Liver (tissue), 7 donors: ENCODE measurements at regions not wholly inside any gene's neighbourhood (a gene's known extent, or its start where the extent isn't known, plus 50 kb on each side); places are given as distances from the start of the nearest gene placed in this dataset.
A peak's percentile ranks its signal among the peaks of the same experiment; 100 is the strongest.

Source experiments
- DNase-seq: peaks from one replicate; pipeline ENCODE4 v3.0.0-alpha.2; 2017; ENCODE audit warnings: low spot score
- H3K27ac ChIP-seq, 2 donors: one replicate each; pipeline ENCODE4 v1.7.0; 2013; ENCODE audit warnings: inconsistent platforms in 2 of 2, low read length in 2 of 2, control low read depth in 1 of 2, low read depth in 1 of 2, mild to moderate bottlenecking in 1 of 2
- H3K27me3 ChIP-seq, 4 donors: one replicate each; pipeline versions ENCODE4 v1.6.1 to v1.7.0; 2013; ENCODE audit warnings: low read length in 3 of 4, inconsistent platforms in 1 of 4, mild to moderate bottlenecking in 1 of 4, moderate library complexity in 1 of 4; ENCODE audit not compliant: control insufficient read depth in 4 of 4, insufficient read depth in 4 of 4
- H3K36me3 ChIP-seq, 4 donors: one replicate each; pipeline versions ENCODE4 v1.6.1 to v1.7.0; 2013; ENCODE audit warnings: low read length in 3 of 4, mild to moderate bottlenecking in 3 of 4, low read depth in 1 of 4, moderate library complexity in 1 of 4; ENCODE audit not compliant: control insufficient read depth in 4 of 4, insufficient read depth in 3 of 4
- H3K4me1 ChIP-seq, 4 donors: one replicate each; pipeline versions ENCODE4 v1.6.1 to v1.7.0; 2013; ENCODE audit warnings: low read length in 3 of 4, mild to moderate bottlenecking in 3 of 4, moderate library complexity in 1 of 4; ENCODE audit not compliant: control insufficient read depth in 4 of 4, insufficient read depth in 4 of 4
- H3K4me3 ChIP-seq, 3 donors: one replicate each; pipeline versions ENCODE4 v1.6.1 to v1.7.0; 2013; ENCODE audit warnings: low read length in 3 of 3, control low read depth in 1 of 3, low read depth in 1 of 3, mild to moderate bottlenecking in 1 of 3
- H3K9ac ChIP-seq, 2 donors: one replicate each; pipeline ENCODE4 v1.7.0; 2013; ENCODE audit warnings: low read length in 2 of 2, mild to moderate bottlenecking in 2 of 2, moderate library complexity in 2 of 2, control low read depth in 1 of 2, low read depth in 1 of 2
- H3K9me3 ChIP-seq, 4 donors: one replicate each; pipeline versions ENCODE4 v1.6.1 to v1.7.0; 2013; ENCODE audit warnings: low read length in 3 of 4; ENCODE audit not compliant: control insufficient read depth in 4 of 4
- EGR1 ChIP-seq, 2 donors: IDR thresholded peaks; 2 replicates each; pipeline ENCODE4 v1.6.1; 2016 to 2018; ENCODE audit warnings: antibody characterized with exemption in 2 of 2, low read depth in 2 of 2
- FOXA1 ChIP-seq: IDR thresholded peaks from 2 replicates; pipeline ENCODE4 v1.6.1; 2016; ENCODE audit warnings: antibody characterized with exemption
- FOXA2 ChIP-seq: IDR thresholded peaks from 2 replicates; pipeline ENCODE4 v1.6.1; 2016; ENCODE audit warnings: antibody characterized with exemption
- GABPA ChIP-seq, 2 donors: IDR thresholded peaks in 1 of 2; conservative IDR thresholded peaks in 1 of 2; 2 replicates each; pipeline ENCODE4 v1.6.1; 2016; ENCODE audit warnings: antibody characterized with exemption in 2 of 2, mild to moderate bottlenecking in 1 of 2, moderate library complexity in 1 of 2
- HNF4A ChIP-seq, 2 donors: conservative IDR thresholded peaks; 2 replicates each; pipeline ENCODE4 v1.6.1; 2016; ENCODE audit warnings: antibody characterized with exemption in 2 of 2, mild to moderate bottlenecking in 2 of 2
- HNF4G ChIP-seq: IDR thresholded peaks from 2 replicates; pipeline ENCODE4 v1.6.1; 2016; ENCODE audit warnings: antibody characterized with exemption
- JUND ChIP-seq, 2 donors: IDR thresholded peaks; 2 replicates each; pipeline ENCODE4 v1.6.1; 2016; ENCODE audit warnings: antibody characterized with exemption in 2 of 2
- RAD21 ChIP-seq, 2 donors: IDR thresholded peaks; 2 replicates each; pipeline ENCODE4 v1.6.1; 2016; ENCODE audit warnings: antibody characterized with exemption in 2 of 2, mild to moderate bottlenecking in 2 of 2
- RXRA ChIP-seq, 2 donors: IDR thresholded peaks; 2 replicates each; pipeline ENCODE4 v1.6.1; 2017 to 2018; ENCODE audit warnings: antibody characterized with exemption in 2 of 2, mild to moderate bottlenecking in 1 of 2
- SP1 ChIP-seq: IDR thresholded peaks from 2 replicates; pipeline ENCODE4 v1.6.1; 2018; ENCODE audit warnings: antibody characterized with exemption, mild to moderate bottlenecking
- TAF1 ChIP-seq: conservative IDR thresholded peaks from 2 replicates; pipeline ENCODE4 v1.6.1; 2016; ENCODE audit warnings: antibody characterized with exemption, mild to moderate bottlenecking
- YY1 ChIP-seq: IDR thresholded peaks from 2 replicates; pipeline ENCODE4 v1.6.1; 2016; ENCODE audit warnings: antibody characterized with exemption, mild to moderate bottlenecking
- WGBS: extraction: QIAGEN DNeasy Blood & Tissue Kit; methylation state at CpG from one replicate; pipeline ENCODE4 v1.1.7; 2013; 5-methylcytosine and 5-hydroxymethylcytosine counted together
- TF ChIP-seq, protein P1 (sequence below): IDR thresholded peaks from 2 replicates; pipeline ENCODE4 v1.6.1; 2016; ENCODE audit warnings: antibody characterized with exemption, mild to moderate bottlenecking
- TF ChIP-seq, protein P2 (sequence below): IDR thresholded peaks from 2 replicates; pipeline ENCODE4 v1.6.1; 2016; ENCODE audit warnings: antibody characterized with exemption
- donor health status: healthy.
- donor health status: healthy.
- donor health status: healthy.
- donor health status: healthy.

DNA sequence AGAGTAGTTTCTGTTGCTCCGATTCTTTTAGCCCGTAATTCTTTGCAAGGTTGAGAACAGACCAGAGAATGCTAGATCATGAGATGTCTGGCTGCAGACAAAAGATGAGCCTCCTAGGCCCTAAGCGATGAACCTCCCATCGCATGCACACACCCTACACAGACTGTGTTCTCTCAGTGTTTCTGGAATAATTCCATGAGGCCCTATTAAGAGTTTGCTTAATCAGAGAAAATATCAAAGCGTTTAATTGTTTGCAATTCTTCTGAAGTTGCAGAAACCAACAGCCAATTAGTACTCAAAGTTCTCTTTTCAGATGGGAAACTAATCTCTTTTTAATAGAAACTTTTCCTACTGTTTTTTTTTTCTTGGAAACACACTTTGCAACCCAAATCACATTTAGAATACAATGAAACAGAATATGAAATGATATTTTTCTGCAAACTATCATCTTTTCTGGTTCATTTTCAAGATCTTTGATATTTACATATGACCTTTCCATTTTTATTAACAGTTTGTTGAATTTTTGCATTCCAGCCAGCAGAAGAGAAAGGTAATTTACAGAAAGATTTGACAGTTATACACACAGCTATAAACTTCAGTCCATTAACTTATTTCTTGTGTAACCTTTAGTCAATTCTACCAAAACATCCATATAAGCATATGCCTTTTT lies 1525.6 kb downstream of the ARAP2 start:
- TF ChIP-seq TAF1 (no peak), GABPA (IDR thresholded peaks at IDR 0.05 in 1 of 2, conservative IDR thresholded peaks at IDR 0.05 in 1 of 2) (no peak)
- H3K27ac ChIP-seq: no peak overlapping the region
- H3K27me3 ChIP-seq: no peaks in the 10 kb centered on the region
- DNase-seq: no peak
- H3K4me3 ChIP-seq: no peak overlapping the region
- no peaks in the 10 kb centered on the region for H3K4me1 ChIP-seq
- WGBS: 90% methylated on average over 5 of the region's 5 CpGs
- H3K9ac ChIP-seq: no peak overlapping the region
- H3K36me3 ChIP-seq: no peaks in the 10 kb centered on the region
- no peaks in the 10 kb centered on the region for H3K9me3 ChIP-seq

DNA sequence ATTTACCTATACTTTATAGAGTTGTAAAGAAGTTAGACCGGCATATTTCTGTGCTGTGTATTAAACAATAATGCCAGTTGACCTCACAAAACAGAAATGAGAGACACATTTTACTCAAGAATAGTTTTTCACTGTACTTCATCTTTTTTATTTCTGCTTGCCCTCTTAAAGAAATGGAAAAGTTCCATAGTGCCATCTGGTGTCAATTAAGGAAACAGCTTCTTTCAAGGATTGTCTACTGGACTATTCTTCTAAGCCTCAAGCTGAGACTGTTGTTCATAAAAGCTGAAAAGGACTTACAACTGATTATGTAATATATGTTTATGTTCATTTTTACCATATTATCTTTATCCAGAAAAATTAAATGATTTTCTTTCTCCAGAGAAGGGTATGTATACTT lies 1523.7 kb downstream of the ARAP2 start:
- Histone ChIP-seq H3K9ac (no peak overlapping the region), H3K27ac (no peak overlapping the region), H3K4me3 (no peak overlapping the region), H3K27me3 (no peaks in the 10 kb centered on the region), H3K9me3 (no peaks in the 10 kb centered on the region), H3K36me3 (no peaks in the 10 kb centered on the region), H3K4me1 (no peaks in the 10 kb centered on the region)
- no peak for DNase-seq
- 14% methylated on average over 1 of the region's 1 CpG for WGBS
- TF ChIP-seq YY1 (no peak), RAD21 (IDR thresholded peaks at IDR 0.05) (peak; percentile 48 to 59)

DNA sequence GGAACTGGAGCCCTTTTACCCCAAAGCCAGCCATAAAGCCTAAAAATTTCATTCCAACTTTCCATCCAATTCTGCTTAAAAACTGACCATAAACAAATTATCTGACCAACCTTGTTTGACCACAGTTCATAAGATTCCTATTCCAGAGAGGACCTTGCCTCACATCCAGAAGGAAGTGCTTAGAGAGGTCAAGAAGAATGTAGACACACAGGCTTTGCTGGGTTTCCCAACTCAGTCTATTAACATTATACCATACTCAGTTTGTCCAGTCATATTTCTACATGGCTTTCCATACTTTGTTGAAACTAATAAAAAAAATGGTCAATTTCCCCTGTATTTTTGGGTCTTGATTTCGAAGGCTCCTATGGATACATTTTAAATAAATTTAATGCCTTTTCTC lies 1522.5 kb downstream of the ARAP2 start:
- Histone ChIP-seq H3K4me3 (no peak overlapping the region), H3K27ac (no peak overlapping the region), H3K36me3 (no peaks in the 10 kb centered on the region), H3K9ac (no peak overlapping the region), H3K4me1 (no peaks in the 10 kb centered on the region), H3K9me3 (no peaks in the 10 kb centered on the region), H3K27me3 (no peaks in the 10 kb centered on the region)
- DNase-seq: no peak
- no peak for TF ChIP-seq HNF4A (conservative IDR thresholded peaks at IDR 0.05)
- no peak for TF ChIP-seq GABPA (IDR thresholded peaks at IDR 0.05 in 1 of 2, conservative IDR thresholded peaks at IDR 0.05 in 1 of 2)
- TF ChIP-seq FOXA2: no peak
- no peak for TF ChIP-seq TAF1
- TF ChIP-seq, protein P1, sequence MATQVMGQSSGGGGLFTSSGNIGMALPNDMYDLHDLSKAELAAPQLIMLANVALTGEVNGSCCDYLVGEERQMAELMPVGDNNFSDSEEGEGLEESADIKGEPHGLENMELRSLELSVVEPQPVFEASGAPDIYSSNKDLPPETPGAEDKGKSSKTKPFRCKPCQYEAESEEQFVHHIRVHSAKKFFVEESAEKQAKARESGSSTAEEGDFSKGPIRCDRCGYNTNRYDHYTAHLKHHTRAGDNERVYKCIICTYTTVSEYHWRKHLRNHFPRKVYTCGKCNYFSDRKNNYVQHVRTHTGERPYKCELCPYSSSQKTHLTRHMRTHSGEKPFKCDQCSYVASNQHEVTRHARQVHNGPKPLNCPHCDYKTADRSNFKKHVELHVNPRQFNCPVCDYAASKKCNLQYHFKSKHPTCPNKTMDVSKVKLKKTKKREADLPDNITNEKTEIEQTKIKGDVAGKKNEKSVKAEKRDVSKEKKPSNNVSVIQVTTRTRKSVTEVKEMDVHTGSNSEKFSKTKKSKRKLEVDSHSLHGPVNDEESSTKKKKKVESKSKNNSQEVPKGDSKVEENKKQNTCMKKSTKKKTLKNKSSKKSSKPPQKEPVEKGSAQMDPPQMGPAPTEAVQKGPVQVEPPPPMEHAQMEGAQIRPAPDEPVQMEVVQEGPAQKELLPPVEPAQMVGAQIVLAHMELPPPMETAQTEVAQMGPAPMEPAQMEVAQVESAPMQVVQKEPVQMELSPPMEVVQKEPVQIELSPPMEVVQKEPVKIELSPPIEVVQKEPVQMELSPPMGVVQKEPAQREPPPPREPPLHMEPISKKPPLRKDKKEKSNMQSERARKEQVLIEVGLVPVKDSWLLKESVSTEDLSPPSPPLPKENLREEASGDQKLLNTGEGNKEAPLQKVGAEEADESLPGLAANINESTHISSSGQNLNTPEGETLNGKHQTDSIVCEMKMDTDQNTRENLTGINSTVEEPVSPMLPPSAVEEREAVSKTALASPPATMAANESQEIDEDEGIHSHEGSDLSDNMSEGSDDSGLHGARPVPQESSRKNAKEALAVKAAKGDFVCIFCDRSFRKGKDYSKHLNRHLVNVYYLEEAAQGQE: no peak
- no peak for TF ChIP-seq RXRA (IDR thresholded peaks at IDR 0.05)
- TF ChIP-seq EGR1 (IDR thresholded peaks at IDR 0.05; ENCODE audit: low read depth in 2 of 2): no peak
- TF ChIP-seq JUND (IDR thresholded peaks at IDR 0.05): no peak
- TF ChIP-seq RAD21 (IDR thresholded peaks at IDR 0.05): no peak
- TF ChIP-seq SP1: no peak
- TF ChIP-seq FOXA1: no peak
- no peak for TF ChIP-seq YY1
- no peak for TF ChIP-seq HNF4G
- TF ChIP-seq, protein P2, sequence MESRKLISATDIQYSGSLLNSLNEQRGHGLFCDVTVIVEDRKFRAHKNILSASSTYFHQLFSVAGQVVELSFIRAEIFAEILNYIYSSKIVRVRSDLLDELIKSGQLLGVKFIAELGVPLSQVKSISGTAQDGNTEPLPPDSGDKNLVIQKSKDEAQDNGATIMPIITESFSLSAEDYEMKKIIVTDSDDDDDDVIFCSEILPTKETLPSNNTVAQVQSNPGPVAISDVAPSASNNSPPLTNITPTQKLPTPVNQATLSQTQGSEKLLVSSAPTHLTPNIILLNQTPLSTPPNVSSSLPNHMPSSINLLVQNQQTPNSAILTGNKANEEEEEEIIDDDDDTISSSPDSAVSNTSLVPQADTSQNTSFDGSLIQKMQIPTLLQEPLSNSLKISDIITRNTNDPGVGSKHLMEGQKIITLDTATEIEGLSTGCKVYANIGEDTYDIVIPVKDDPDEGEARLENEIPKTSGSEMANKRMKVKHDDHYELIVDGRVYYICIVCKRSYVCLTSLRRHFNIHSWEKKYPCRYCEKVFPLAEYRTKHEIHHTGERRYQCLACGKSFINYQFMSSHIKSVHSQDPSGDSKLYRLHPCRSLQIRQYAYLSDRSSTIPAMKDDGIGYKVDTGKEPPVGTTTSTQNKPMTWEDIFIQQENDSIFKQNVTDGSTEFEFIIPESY: no peak
- 80% methylated on average over 1 of the region's 1 CpG for WGBS
